Neuronal stem cell (in vitro differentiated cells): ENCODE measurements at regions not wholly inside any gene's neighbourhood (a gene's known extent, or its start where the extent isn't known, plus 50 kb on each side); places are given as distances from the start of the nearest gene placed in this dataset.

Source experiments
- DNase-seq: peaks from one replicate; pipeline ENCODE4 v3.0.0-alpha.2; 2013; ENCODE audit warnings: low spot score
- H2AFZ ChIP-seq: one replicate; pipeline ENCODE4 v1.6.1; 2013; ENCODE audit warnings: mild to moderate bottlenecking, low read length, inconsistent platforms
- H2AK5ac ChIP-seq: 2 replicates; pipeline ENCODE4 v1.6.1; 2013; ENCODE audit warnings: low read depth, mild to moderate bottlenecking, inconsistent platforms, low read length, moderate library complexity, mixed read lengths
- H2BK120ac ChIP-seq: 2 replicates; pipeline ENCODE4 v1.6.1; 2013; ENCODE audit warnings: low read depth, mild to moderate bottlenecking, inconsistent platforms, low read length, moderate library complexity, mixed read lengths
- H2BK12ac ChIP-seq: one replicate; pipeline ENCODE4 v1.6.1; 2013; ENCODE audit warnings: low read length, inconsistent platforms
- H2BK15ac ChIP-seq: 2 replicates; pipeline ENCODE4 v1.6.1; 2013; ENCODE audit warnings: mild to moderate bottlenecking, low read length, inconsistent platforms, mixed read lengths
- H2BK5ac ChIP-seq: one replicate; pipeline ENCODE4 v1.6.1; 2013; ENCODE audit warnings: inconsistent platforms, mild to moderate bottlenecking, low read length, moderate library complexity
- H3K14ac ChIP-seq: one replicate; pipeline ENCODE4 v1.6.1; 2013; ENCODE audit warnings: low read length, inconsistent platforms
- H3K18ac ChIP-seq: 2 replicates; pipeline ENCODE4 v1.6.1; 2013; ENCODE audit warnings: low read length, inconsistent platforms
- H3K23ac ChIP-seq: 2 replicates; pipeline ENCODE4 v1.6.1; 2013; ENCODE audit warnings: low read depth, mild to moderate bottlenecking, mixed read lengths, low read length, inconsistent platforms; ENCODE audit not compliant: poor library complexity
- H3K27ac ChIP-seq: replicated peaks from 3 replicates; pipeline ENCODE4 v1.5.1; 2013; ENCODE audit warnings: low read length, inconsistent platforms
- H3K27me3 ChIP-seq, 3 experiments: 2 replicates each; pipeline ENCODE4 v1.6.1; 2013; ENCODE audit warnings: low read length in 3 of 3, mild to moderate bottlenecking in 2 of 3, inconsistent platforms in 1 of 3, low read depth in 1 of 3, mixed read lengths in 1 of 3, moderate library complexity in 1 of 3; ENCODE audit not compliant: control insufficient read depth in 3 of 3, insufficient read depth in 3 of 3
- H3K36me3 ChIP-seq, 2 donors: replicated peaks in 1 of 2; 2 replicates each; pipeline ENCODE4 v1.6.1; 2013; ENCODE audit warnings: low read length in 2 of 2; ENCODE audit not compliant: control insufficient read depth in 2 of 2, insufficient read depth in 2 of 2
- H3K4ac ChIP-seq: 2 replicates; pipeline ENCODE4 v1.6.1; 2013; ENCODE audit warnings: inconsistent platforms, mild to moderate bottlenecking, low read length, moderate library complexity
- H3K4me1 ChIP-seq, 2 donors: 1 replicate in 1 of 2; 2 replicates in 1 of 2; pipeline ENCODE4 v1.6.1; 2013; ENCODE audit warnings: low read length in 2 of 2, low read depth in 1 of 2; ENCODE audit not compliant: control insufficient read depth in 2 of 2, insufficient read depth in 1 of 2
- H3K4me2 ChIP-seq: one replicate; pipeline ENCODE4 v1.6.1; 2013; ENCODE audit warnings: mild to moderate bottlenecking, low read length, inconsistent platforms; ENCODE audit not compliant: insufficient read depth, poor library complexity, severe bottlenecking
- H3K4me3 ChIP-seq, 2 donors: 2 replicates each; pipeline ENCODE4 v1.5.1; 2013; ENCODE audit warnings: low read length in 2 of 2, mild to moderate bottlenecking in 2 of 2, inconsistent platforms in 1 of 2, moderate library complexity in 1 of 2
- H3K79me1 ChIP-seq: one replicate; pipeline ENCODE4 v1.6.1; 2013; ENCODE audit warnings: low read depth, mild to moderate bottlenecking, inconsistent platforms, low read length, moderate library complexity
- H3K9ac ChIP-seq: one replicate; pipeline ENCODE4 v1.6.1; 2013; ENCODE audit warnings: mild to moderate bottlenecking, low read depth, low read length, inconsistent platforms; ENCODE audit not compliant: poor library complexity
- H3K9me3 ChIP-seq, 2 donors: replicated peaks in 1 of 2; 2 replicates each; pipeline versions ENCODE3 to v1.6.1; 2013; ENCODE audit warnings: low read length in 2 of 2, mild to moderate bottlenecking in 2 of 2, inconsistent platforms in 1 of 2, low read depth in 1 of 2, mixed read lengths in 1 of 2, moderate library complexity in 1 of 2; ENCODE audit not compliant: control insufficient read depth in 2 of 2, insufficient read depth in 1 of 2
- H4K8ac ChIP-seq: one replicate; pipeline ENCODE4 v1.6.1; 2013; ENCODE audit warnings: low read depth, mild to moderate bottlenecking, inconsistent platforms, low read length, moderate library complexity
- H4K91ac ChIP-seq: one replicate; pipeline ENCODE4 v1.6.1; 2013; ENCODE audit warnings: low read length, low read depth, mild to moderate bottlenecking, inconsistent platforms; ENCODE audit not compliant: poor library complexity
- WGBS, 2 donors: extraction: QIAGEN DNeasy Blood & Tissue Kit; methylation state at CpG; one replicate each; pipeline ENCODE4 v1.1.7; 2013; ENCODE audit warnings: missing lambda C conversion rate in 2 of 2, mixed read lengths in 1 of 2; ENCODE audit not compliant: insufficient read length in 2 of 2, insufficient replicate concordance in 1 of 2; ENCODE audit errors: extremely low coverage in 2 of 2; 5-methylcytosine and 5-hydroxymethylcytosine counted together

GRCh38 chr2:56615760-56616159 lies 432.0 kb downstream of the CCDC85A start:
- no peak overlapping the region for H2BK120ac ChIP-seq
- H2BK15ac ChIP-seq = no peak overlapping the region
- H3K79me1 ChIP-seq = no peaks in the 10 kb centered on the region
- no peak overlapping the region for H3K27ac ChIP-seq
- H3K9ac ChIP-seq = no peak overlapping the region
- H3K4me1 ChIP-seq = no peaks in the 10 kb centered on the region
- H3K36me3 ChIP-seq = no peaks in the 10 kb centered on the region
- H3K27me3 ChIP-seq = no peaks in the 10 kb centered on the region
- DNase-seq = no peak
- WGBS, 2 donors = no CpG with 5 or more reads among the region's 3 CpGs
- H4K8ac ChIP-seq = no peak overlapping the region
- no peak overlapping the region for H3K4me3 ChIP-seq
- no peak overlapping the region for H3K4ac ChIP-seq
- H4K91ac ChIP-seq = no peak overlapping the region
- H3K9me3 ChIP-seq = no peaks in the 10 kb centered on the region
- no peak overlapping the region for H3K14ac ChIP-seq
- H2BK12ac ChIP-seq = no peak overlapping the region
- H3K4me2 ChIP-seq = no peak overlapping the region
- H2AFZ ChIP-seq = no peak overlapping the region
- no peak overlapping the region for H3K18ac ChIP-seq
- H3K23ac ChIP-seq = no peak overlapping the region
- H2BK5ac ChIP-seq = no peak overlapping the region
- H2AK5ac ChIP-seq = no peak overlapping the region

GRCh38 chr2:56624181-56624580 lies 440.4 kb downstream of the CCDC85A start:
- Histone ChIP-seq H2AFZ (no peak overlapping the region), H3K36me3 (no peaks in the 10 kb centered on the region)
- no CpG with 5 or more reads among the region's 1 CpG for WGBS, 2 donors

GRCh38 chr2:56626927-56627326 lies 443.1 kb downstream of the CCDC85A start:
- H3K27ac ChIP-seq = no peak overlapping the region
- H3K23ac ChIP-seq = no peak overlapping the region
- H2BK120ac ChIP-seq = no peak overlapping the region
- H3K36me3 ChIP-seq = no peaks in the 10 kb centered on the region
- no peaks in the 10 kb centered on the region for H3K79me1 ChIP-seq
- no peak overlapping the region for H2BK15ac ChIP-seq
- H3K9ac ChIP-seq = no peak overlapping the region
- H3K27me3 ChIP-seq = no peaks in the 10 kb centered on the region
- no peaks in the 10 kb centered on the region for H3K9me3 ChIP-seq
- no peak overlapping the region for H2BK12ac ChIP-seq
- H3K4me2 ChIP-seq = no peak overlapping the region
- H2AK5ac ChIP-seq = no peak overlapping the region
- H4K91ac ChIP-seq = no peak overlapping the region
- no peaks in the 10 kb centered on the region for H3K4me1 ChIP-seq
- H3K14ac ChIP-seq = no peak overlapping the region
- no peak overlapping the region for H4K8ac ChIP-seq
- no peak overlapping the region for H2BK5ac ChIP-seq
- H2AFZ ChIP-seq = no peak overlapping the region
- no peak overlapping the region for H3K4ac ChIP-seq
- no peak overlapping the region for H3K18ac ChIP-seq
- DNase-seq = no peak
- no peak overlapping the region for H3K4me3 ChIP-seq
- no CpG with 5 or more reads among the region's 3 CpGs for WGBS, 2 donors

More at GRCh38 chr2:56624181-56624580, 440.4 kb downstream of the CCDC85A start:
- no peak overlapping the region for H2BK120ac ChIP-seq
- H3K23ac ChIP-seq = no peak overlapping the region
- no peak overlapping the region for H4K8ac ChIP-seq
- H3K4me3 ChIP-seq = no peak overlapping the region
- no peak overlapping the region for H4K91ac ChIP-seq
- H3K9me3 ChIP-seq = no peaks in the 10 kb centered on the region
- H2BK15ac ChIP-seq = no peak overlapping the region
- H3K18ac ChIP-seq = no peak overlapping the region
- H3K9ac ChIP-seq = no peak overlapping the region
- H3K4me1 ChIP-seq = no peaks in the 10 kb centered on the region
- H3K27me3 ChIP-seq = no peaks in the 10 kb centered on the region
- H3K79me1 ChIP-seq = no peaks in the 10 kb centered on the region
- no peak overlapping the region for H2AK5ac ChIP-seq
- no peak overlapping the region for H3K14ac ChIP-seq
- no peak overlapping the region for H2BK5ac ChIP-seq
- H2BK12ac ChIP-seq = no peak overlapping the region
- no peak for DNase-seq
- H3K27ac ChIP-seq = no peak overlapping the region
- H3K4ac ChIP-seq = no peak overlapping the region
- H3K4me2 ChIP-seq = no peak overlapping the region

- H4K8ac ChIP-seq = no peak overlapping the region
- WGBS, 2 donors = 93% methylated on average over 1 of the region's 2 CpGs; no CpG with 5 or more reads in 1 of the 2 donors
- no peak overlapping the region for H2AK5ac ChIP-seq
- H3K9ac ChIP-seq = no peak overlapping the region
- H4K91ac ChIP-seq = no peak overlapping the region
- H2BK5ac ChIP-seq = no peak overlapping the region
- no peak overlapping the region for H3K4ac ChIP-seq
- no peaks in the 10 kb centered on the region for H3K4me1 ChIP-seq
- no peaks in the 10 kb centered on the region for H3K27me3 ChIP-seq
- H3K79me1 ChIP-seq = no peaks in the 10 kb centered on the region
- H3K23ac ChIP-seq = no peak overlapping the region
- H3K27ac ChIP-seq = no peak overlapping the region
- no peaks in the 10 kb centered on the region for H3K36me3 ChIP-seq
- H2BK15ac ChIP-seq = no peak overlapping the region
- H2AFZ ChIP-seq = no peak overlapping the region
- no peak overlapping the region for H2BK120ac ChIP-seq
- H3K9me3 ChIP-seq = no peaks in the 10 kb centered on the region
- H3K18ac ChIP-seq = no peak overlapping the region
- H3K4me2 ChIP-seq = no peak overlapping the region
- no peak overlapping the region for H3K14ac ChIP-seq
- no peak for DNase-seq
- H3K4me3 ChIP-seq = no peak overlapping the region
- no peak overlapping the region for H2BK12ac ChIP-seq
Observed at GRCh38 chr2:56630286-56630685, 446.5 kb downstream of the CCDC85A start.
